A549 (cell line): ENCODE measurements at regions not wholly inside any gene's neighbourhood (a gene's known extent, or its start where the extent isn't known, plus 50 kb on each side); places are given as distances from the start of the nearest gene placed in this dataset.

Experiments used
- CTCF ChIP-seq: fragments of >200 bp; sonication (Bioruptor Twin); formaldehyde crosslinking; IDR thresholded peaks from 3 replicates; pipeline ENCODE4 v1.5.1; 2016
- MAX ChIP-seq: IDR thresholded peaks from 2 replicates; pipeline ENCODE4 v1.6.1; 2012

GRCh38 chr17:73994946-73995345, 208.5 kb upstream of the RPL38 start:
- TF ChIP-seq MAX (no peak), CTCF (no peak)
